CD4-positive, CD25-positive, alpha-beta regulatory T cell (primary cell): ENCODE measurements at regions not wholly inside any gene's neighbourhood (a gene's known extent, or its start where the extent isn't known, plus 50 kb on each side); places are given as distances from the start of the nearest gene placed in this dataset.
"Not testable (repeated sequence)": the region's sequence is repeated elsewhere in the genome, so short reads cannot be mapped to it uniquely, and the experiment has no call there.

ENCODE experiments used
- ATAC-seq, 2 donors: fragments of 150-1000 bp; cut with Tn5 transposase; one replicate each; pipeline ENCODE4 v1.10.0; 2021; ENCODE audit warnings: low read depth in 2 of 2, moderate number of reproducible peaks in 2 of 2, moderate library complexity in 1 of 2
- DNase-seq, 3 donors: peaks; one replicate each; pipeline versions ENCODE4 v3.0.0 to v3.0.0-alpha.2; 2012 to 2022; ENCODE audit warnings: mixed read lengths in 1 of 3
- H3K27ac ChIP-seq: one replicate; pipeline ENCODE4 v1.7.0; 2013; ENCODE audit warnings: mild to moderate bottlenecking, low read length; ENCODE audit not compliant: insufficient read depth, poor library complexity, severe bottlenecking
- H3K27me3 ChIP-seq: one replicate; pipeline ENCODE4 v1.7.0; 2013; ENCODE audit warnings: low read length; ENCODE audit not compliant: control insufficient read depth, insufficient read depth
- H3K36me3 ChIP-seq: one replicate; pipeline ENCODE4 v1.7.0; 2013; ENCODE audit warnings: mild to moderate bottlenecking, low read length, moderate library complexity; ENCODE audit not compliant: control insufficient read depth, insufficient read depth
- H3K4me1 ChIP-seq: 2 replicates; pipeline ENCODE4 v1.7.0; 2013; ENCODE audit warnings: mild to moderate bottlenecking, low read length; ENCODE audit not compliant: insufficient read depth, control insufficient read depth, poor library complexity, severe bottlenecking
- H3K4me3 ChIP-seq: one replicate; pipeline ENCODE4 v1.7.0; 2013; ENCODE audit warnings: low read depth, mild to moderate bottlenecking, low read length, moderate library complexity
- H3K9me3 ChIP-seq, 2 experiments: 1 replicate in 1 of 2; 2 replicates in 1 of 2; pipeline ENCODE4 v1.7.0; 2013; ENCODE audit warnings: low read length in 2 of 2, mild to moderate bottlenecking in 1 of 2, moderate library complexity in 1 of 2; ENCODE audit not compliant: control insufficient read depth in 2 of 2
- H3K27ac Mint-ChIP-seq, 3 donors: one replicate each; pipeline ENCODE4 v1.8.0; 2020 to 2022; ENCODE audit warnings: mild to moderate bottlenecking in 3 of 3, mixed read lengths in 3 of 3, moderate library complexity in 2 of 3
- H3K27me3 Mint-ChIP-seq: one replicate; pipeline ENCODE4 v1.8.0; 2022; ENCODE audit warnings: mild to moderate bottlenecking, mixed read lengths
- H3K36me3 Mint-ChIP-seq: one replicate; pipeline ENCODE4 v1.8.0; 2020; ENCODE audit warnings: mixed read lengths
- H3K4me1 Mint-ChIP-seq, 4 donors: one replicate each; pipeline ENCODE4 v1.8.0; 2020 to 2022; ENCODE audit warnings: mixed read lengths in 4 of 4, mild to moderate bottlenecking in 1 of 4
- H3K4me3 Mint-ChIP-seq, 4 donors: one replicate each; pipeline ENCODE4 v1.8.0; 2020 to 2022; ENCODE audit warnings: mild to moderate bottlenecking in 4 of 4, mixed read lengths in 4 of 4, moderate library complexity in 3 of 4
- H3K9me3 Mint-ChIP-seq, 7 donors: one replicate each; pipeline ENCODE4 v1.8.0; 2020 to 2022; ENCODE audit warnings: mixed read lengths in 7 of 7, mild to moderate bottlenecking in 3 of 7, moderate library complexity in 2 of 7

GRCh38 chr7:125427676-125428075 lies 498.1 kb upstream of the POT1 start:
- no peaks in the 10 kb centered on the region for H3K27me3 ChIP-seq
- H3K4me3 ChIP-seq: no peak overlapping the region
- H3K9me3 Mint-ChIP-seq: peaks cover 0 to 8% (median 1%) of the 10 kb centered on the region in 7 donors
- DNase-seq: no peak
- H3K27me3 Mint-ChIP-seq: no peaks in the 10 kb centered on the region
- no peak overlapping the region for H3K4me3 Mint-ChIP-seq
- no peaks in the 10 kb centered on the region for H3K36me3 Mint-ChIP-seq
- no peak overlapping the region for H3K27ac ChIP-seq
- no peaks in the 10 kb centered on the region for H3K36me3 ChIP-seq
- H3K27ac Mint-ChIP-seq: no peak overlapping the region
- H3K4me1 ChIP-seq: no peaks in the 10 kb centered on the region
- H3K9me3 ChIP-seq: no peaks in the 10 kb centered on the region
- H3K4me1 Mint-ChIP-seq: peaks cover 0 to 2% (median 0%) of the 10 kb centered on the region in 4 donors
- ATAC-seq: no peak

DNA sequence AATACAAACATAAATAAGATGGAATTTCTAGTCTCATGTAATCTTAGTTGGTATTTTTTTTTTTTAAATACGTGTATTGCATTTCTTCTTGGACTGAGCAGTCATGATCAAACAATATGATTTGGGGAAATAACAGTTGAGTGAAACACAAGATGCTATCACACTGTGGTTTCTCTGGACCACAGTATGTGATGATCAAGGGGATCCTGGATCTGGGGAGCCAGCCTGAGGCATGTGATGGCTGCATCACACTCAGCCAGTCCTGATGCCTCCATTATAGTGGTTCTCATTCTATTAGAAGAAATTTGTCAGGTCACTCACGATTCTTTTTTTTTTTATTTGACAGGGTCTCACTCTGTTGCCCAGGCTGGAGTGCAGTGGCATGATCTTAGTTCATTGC lies 495.9 kb upstream of the POT1 start:
- no peak overlapping the region for H3K27ac ChIP-seq
- H3K27me3 Mint-ChIP-seq: no peaks in the 10 kb centered on the region
- H3K9me3 ChIP-seq: no peaks in the 10 kb centered on the region
- no peak overlapping the region for H3K4me3 ChIP-seq
- ATAC-seq (no peak), DNase-seq (no peak)
- H3K4me3 Mint-ChIP-seq: no peak overlapping the region
- H3K4me1 ChIP-seq: no peaks in the 10 kb centered on the region
- peaks cover 0 to 2% (median 0%) of the 10 kb centered on the region in 4 donors for H3K4me1 Mint-ChIP-seq
- H3K27me3 ChIP-seq: no peaks in the 10 kb centered on the region
- H3K27ac Mint-ChIP-seq: no peak overlapping the region
- no peaks in the 10 kb centered on the region for H3K36me3 Mint-ChIP-seq
- H3K36me3 ChIP-seq: no peaks in the 10 kb centered on the region
- H3K9me3 Mint-ChIP-seq: peaks cover 0 to 11% (median 3%) of the 10 kb centered on the region in 7 donors

- ATAC-seq: no peak
- no peak for DNase-seq
- H3K27me3 ChIP-seq: no peaks in the 10 kb centered on the region
- peaks cover 0 to 12% (median 5%) of the 10 kb centered on the region in 7 donors for H3K9me3 Mint-ChIP-seq
- H3K36me3 Mint-ChIP-seq: no peaks in the 10 kb centered on the region
- peaks cover 0 to 2% (median 0%) of the 10 kb centered on the region in 4 donors for H3K4me1 Mint-ChIP-seq
- peak overlapping the region in 1 of 3 donors; percentile 23 for H3K27ac Mint-ChIP-seq
- no peaks in the 10 kb centered on the region for H3K36me3 ChIP-seq
- no peaks in the 10 kb centered on the region for H3K27me3 Mint-ChIP-seq
- no peaks in the 10 kb centered on the region for H3K4me1 ChIP-seq
- H3K27ac ChIP-seq: no peak overlapping the region
- no peaks in the 10 kb centered on the region for H3K9me3 ChIP-seq
- H3K4me3 ChIP-seq: no peak overlapping the region
- no peak overlapping the region for H3K4me3 Mint-ChIP-seq
These were observed 495.1 kb upstream of the POT1 start for GRCh38 chr7:125424721-125425120.

- H3K9me3 Mint-ChIP-seq: peaks cover 0 to 23% (median 7%) of the 10 kb centered on the region in 7 donors
- peaks cover 0 to 2% (median 0%) of the 10 kb centered on the region in 4 donors for H3K4me1 Mint-ChIP-seq
- Histone ChIP-seq H3K4me1 (no peaks in the 10 kb centered on the region), H3K9me3 (no peaks in the 10 kb centered on the region), H3K27ac (no peak overlapping the region), H3K27me3 (no peaks in the 10 kb centered on the region), H3K4me3 (no peak overlapping the region), H3K36me3 (no peaks in the 10 kb centered on the region)
- no peak overlapping the region for H3K4me3 Mint-ChIP-seq
- DNase-seq (peak in 1 of 3 donors; percentile 12), ATAC-seq (peak; percentile 37 to 60)
- H3K27ac Mint-ChIP-seq: no peak overlapping the region
- no peaks in the 10 kb centered on the region for H3K27me3 Mint-ChIP-seq
- no peaks in the 10 kb centered on the region for H3K36me3 Mint-ChIP-seq
These were observed 494.0 kb upstream of the POT1 start for GRCh38 chr7:125423458-125424155.

DNA sequence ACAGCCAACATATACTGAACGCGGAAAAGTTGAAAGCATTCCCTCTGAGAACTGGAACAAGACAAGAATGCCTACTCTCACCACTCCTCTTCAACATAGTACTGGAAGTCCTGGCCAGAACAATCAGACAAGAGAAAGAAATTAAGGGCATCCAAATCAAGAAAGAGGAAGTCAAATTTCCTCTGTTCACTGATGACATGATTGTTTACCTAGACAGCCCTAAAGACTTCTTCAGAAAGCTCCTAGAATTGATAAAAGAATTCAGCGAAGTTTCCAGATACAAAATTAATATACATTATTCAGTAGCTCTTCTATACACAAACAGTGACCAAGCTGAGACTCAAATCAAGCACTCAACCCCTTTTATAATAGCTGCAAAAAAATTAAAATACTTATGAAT lies 491.8 kb upstream of the POT1 start:
- not testable (repeated sequence) for H3K4me3 ChIP-seq, H3K27me3 ChIP-seq, H3K9me3 ChIP-seq, H3K4me1 Mint-ChIP-seq, H3K4me1 ChIP-seq, ATAC-seq, H3K27ac ChIP-seq, H3K36me3 Mint-ChIP-seq, H3K27ac Mint-ChIP-seq, H3K27me3 Mint-ChIP-seq, H3K36me3 ChIP-seq, H3K4me3 Mint-ChIP-seq, DNase-seq
- peaks cover 0 to 24% (median 8%) of the 10 kb centered on the region in 7 donors for H3K9me3 Mint-ChIP-seq

GRCh38 chr7:125412890-125413665 lies 483.5 kb upstream of the POT1 start:
- Mint-ChIP-seq H3K4me3 (no peak overlapping the region), H3K27me3 (no peaks in the 10 kb centered on the region), H3K27ac (no peak overlapping the region), H3K36me3 (no peaks in the 10 kb centered on the region), H3K4me1 (no peaks in the 10 kb centered on the region), H3K9me3 (peaks cover 0 to 20% (median 5%) of the 10 kb centered on the region in 7 donors)
- H3K36me3 ChIP-seq: no peaks in the 10 kb centered on the region
- no peak overlapping the region for H3K4me3 ChIP-seq
- no peaks in the 10 kb centered on the region for H3K4me1 ChIP-seq
- H3K27ac ChIP-seq: no peak overlapping the region
- DNase-seq (no peak), ATAC-seq (no peak)
- H3K27me3 ChIP-seq: no peaks in the 10 kb centered on the region
- H3K9me3 ChIP-seq: peaks cover 2% of the 10 kb centered on the region in 2 experiments

DNA sequence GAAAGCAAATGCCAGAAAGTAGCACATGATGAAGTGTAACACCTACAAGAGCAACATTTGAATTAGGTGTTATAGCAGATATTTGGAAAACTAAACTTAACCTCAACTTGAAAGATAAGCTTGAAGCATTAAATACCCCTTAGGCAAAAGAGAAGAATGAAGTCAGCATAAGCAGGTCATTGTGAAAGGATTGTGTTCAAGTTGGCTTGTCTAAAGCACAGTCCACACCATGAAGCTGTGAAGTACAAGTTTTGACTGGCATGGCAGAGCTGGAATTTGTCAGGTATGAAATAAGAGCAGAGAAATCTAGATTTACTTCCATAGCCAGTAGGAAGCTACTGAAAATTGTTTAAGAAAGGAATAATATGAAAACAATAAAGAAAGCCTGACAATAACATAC lies 480.3 kb upstream of the POT1 start:
- no peak overlapping the region for H3K4me3 ChIP-seq
- H3K36me3 ChIP-seq: no peaks in the 10 kb centered on the region
- no peaks in the 10 kb centered on the region for H3K36me3 Mint-ChIP-seq
- H3K4me1 ChIP-seq: no peaks in the 10 kb centered on the region
- H3K9me3 ChIP-seq: no peaks in the 10 kb centered on the region
- no peak overlapping the region for H3K27ac Mint-ChIP-seq
- DNase-seq: no peak
- H3K27me3 ChIP-seq: no peaks in the 10 kb centered on the region
- peaks cover 0 to 28% (median 4%) of the 10 kb centered on the region in 7 donors for H3K9me3 Mint-ChIP-seq
- ATAC-seq: no peak
- H3K4me1 Mint-ChIP-seq: no peaks in the 10 kb centered on the region
- no peak overlapping the region for H3K27ac ChIP-seq
- H3K27me3 Mint-ChIP-seq: no peaks in the 10 kb centered on the region
- H3K4me3 Mint-ChIP-seq: no peak overlapping the region
